ENCODE measurements at regions not wholly inside any gene's neighbourhood (a gene's known extent, or its start where the extent isn't known, plus 50 kb on each side); places are given as distances from the start of the nearest gene placed in this dataset.
"Not testable (repeated sequence)": the region's sequence is repeated elsewhere in the genome, so short reads cannot be mapped to it uniquely, and the experiment has no call there.

- no peak for DNase-seq (ENCODE audit: low read depth in 2 of 2)
Measured at GRCh38 chr20:5393218-5393870, 76.6 kb upstream of the PROKR2 start.

- no peak for DNase-seq (ENCODE audit: low read depth in 2 of 2)
Measured at GRCh38 chr20:5390720-5391119, 74.0 kb upstream of the PROKR2 start.

GRCh38 chr20:5386846-5387245, 70.1 kb upstream of the PROKR2 start:
- not testable (repeated sequence) for DNase-seq (ENCODE audit: low read depth in 2 of 2)

- DNase-seq (ENCODE audit: low read depth in 2 of 2), result not testable (repeated sequence)
Measured at GRCh38 chr20:5381527-5381926, 64.8 kb upstream of the PROKR2 start.

DNA sequence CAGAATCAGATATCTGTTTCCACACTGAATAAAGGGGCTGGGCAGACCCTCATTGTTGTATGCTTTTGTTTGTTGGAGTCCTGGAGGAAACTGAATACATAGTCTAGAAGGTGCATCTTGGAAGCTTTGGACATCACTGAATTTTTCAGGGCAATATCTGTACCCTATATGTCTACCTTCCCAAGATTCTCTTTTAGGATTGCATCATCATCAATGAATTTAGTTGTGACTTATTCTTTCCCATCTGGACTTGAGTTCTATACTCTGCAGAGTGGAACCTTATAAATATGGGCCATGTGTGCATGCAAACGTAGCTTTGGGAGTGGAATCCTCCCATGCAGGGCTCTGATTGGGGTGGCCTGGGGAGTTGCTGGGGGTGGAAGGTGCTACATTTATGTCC, 60.7 kb upstream of the PROKR2 start:
- no peak for DNase-seq (ENCODE audit: low read depth in 2 of 2)

- DNase-seq (ENCODE audit: low read depth in 2 of 2), result no peak
Measured at GRCh38 chr20:5376228-5376627, 59.5 kb upstream of the PROKR2 start.

GRCh38 chr20:5374171-5374570, 57.4 kb upstream of the PROKR2 start:
- DNase-seq (ENCODE audit: low read depth in 2 of 2), result no peak

DNA sequence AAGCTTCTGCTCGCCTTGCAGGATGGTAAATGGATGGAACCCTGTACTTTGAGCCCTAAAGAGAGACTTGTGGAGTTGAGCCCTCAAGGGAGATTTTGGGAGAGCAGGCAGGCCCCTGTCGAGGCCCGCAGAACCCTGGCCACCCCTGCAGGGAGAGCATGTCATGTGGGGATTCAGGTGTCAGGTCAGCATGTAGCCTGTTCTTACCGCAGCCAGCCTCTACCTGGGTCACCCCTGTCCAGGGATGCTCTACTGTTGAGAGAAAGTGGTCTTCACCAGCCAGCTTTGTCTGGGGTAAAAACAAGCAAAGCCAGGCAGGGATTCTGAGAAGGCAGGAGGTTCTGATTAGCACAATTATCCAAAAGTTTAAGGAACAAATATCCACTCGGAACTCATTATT, 55.6 kb upstream of the PROKR2 start:
- DNase-seq (ENCODE audit: low read depth in 2 of 2), result no peak

GRCh38 chr20:5369629-5370028, 52.9 kb upstream of the PROKR2 start:
- DNase-seq (ENCODE audit: low read depth in 2 of 2), result no peak
